Neural progenitor cell (in vitro differentiated cells): ENCODE measurements at regions not wholly inside any gene's neighbourhood (a gene's known extent, or its start where the extent isn't known, plus 50 kb on each side); places are given as distances from the start of the nearest gene placed in this dataset.
"Not testable (repeated sequence)": the region's sequence is repeated elsewhere in the genome, so short reads cannot be mapped to it uniquely, and the experiment has no call there.

Source experiments
- DNase-seq: peaks from one replicate; pipeline ENCODE4 v3.0.0-alpha.2; 2016; ENCODE audit warnings: low spot score
- H2AFZ ChIP-seq: fragments of 200-600 bp; sonication (generic); replicated peaks from 2 replicates; pipeline ENCODE4 v1.6.1; 2016; ENCODE audit warnings: antibody characterized with exemption
- H3F3A ChIP-seq: fragments of 200-600 bp; sonication (generic); 2 replicates; pipeline ENCODE4 v1.6.1; 2016; ENCODE audit warnings: antibody characterized with exemption, low read depth
- H3K27ac ChIP-seq: fragments of 200-600 bp; sonication (generic); 2 replicates; pipeline ENCODE4 v1.5.1; 2016; ENCODE audit warnings: mild to moderate bottlenecking
- H3K27me3 ChIP-seq: fragments of 200-600 bp; sonication (generic); 2 replicates; pipeline ENCODE4 v1.6.1; 2016; ENCODE audit warnings: mild to moderate bottlenecking, moderate library complexity
- H3K36me3 ChIP-seq: fragments of 200-600 bp; sonication (generic); 2 replicates; pipeline ENCODE4 v1.5.1; 2016
- H3K4me1 ChIP-seq: fragments of 200-600 bp; sonication (generic); 2 replicates; pipeline ENCODE4 v1.6.1; 2016; ENCODE audit warnings: mixed run types
- H3K4me2 ChIP-seq: fragments of 200-600 bp; sonication (generic); 2 replicates; pipeline ENCODE4 v1.6.1; 2016
- H3K4me3 ChIP-seq: fragments of 200-600 bp; sonication (generic); 2 replicates; pipeline ENCODE4 v1.5.1; 2016
- H3K79me2 ChIP-seq: fragments of 200-600 bp; sonication (generic); 2 replicates; pipeline ENCODE4 v1.6.1; 2016; ENCODE audit warnings: low read depth
- H3K9ac ChIP-seq: fragments of 200-600 bp; sonication (generic); 2 replicates; pipeline ENCODE4 v1.6.1; 2016
- H3K9me3 ChIP-seq: fragments of 200-600 bp; sonication (generic); 2 replicates; pipeline ENCODE4 v1.5.1; 2016; ENCODE audit warnings: low read depth
- H4K20me1 ChIP-seq: fragments of 200-600 bp; sonication (generic); 2 replicates; pipeline ENCODE4 v1.6.1; 2016; ENCODE audit warnings: low read depth
- H3K27ac Mint-ChIP-seq: 3 replicates; pipeline ENCODE4 v1.8.0; 2021; ENCODE audit warnings: mixed read lengths
- H3K27me3 Mint-ChIP-seq: 2 replicates; pipeline ENCODE4 v1.8.0; 2022; ENCODE audit warnings: low read depth, mild to moderate bottlenecking, inconsistent platforms, moderate library complexity, mixed read lengths; ENCODE audit not compliant: insufficient read depth
- H3K36me3 Mint-ChIP-seq: 3 replicates; pipeline ENCODE4 v1.8.0; 2021; ENCODE audit warnings: mixed read lengths
- H3K4me1 Mint-ChIP-seq: 3 replicates; pipeline ENCODE4 v1.8.0; 2021; ENCODE audit warnings: mixed read lengths
- H3K4me3 Mint-ChIP-seq: 3 replicates; pipeline ENCODE4 v1.8.0; 2021; ENCODE audit warnings: mild to moderate bottlenecking, moderate library complexity, mixed read lengths
- H3K9me3 Mint-ChIP-seq: 3 replicates; pipeline ENCODE4 v1.8.0; 2020; ENCODE audit warnings: mixed read lengths
- CTCF ChIP-seq: fragments of 200-600 bp; sonication (generic); IDR thresholded peaks from 2 replicates; pipeline ENCODE4 v1.5.1; 2017; ENCODE audit warnings: antibody characterized with exemption, mild to moderate bottlenecking
- EZH2 ChIP-seq: fragments of 200-600 bp; sonication (generic); IDR thresholded peaks from 2 replicates; pipeline ENCODE4 v1.6.1; 2017; ENCODE audit warnings: antibody characterized with exemption, mild to moderate bottlenecking, moderate library complexity
- EZH2phosphoT487 ChIP-seq: fragments of 200-600 bp; sonication (generic); IDR thresholded peaks from 2 replicates; pipeline ENCODE4 v1.6.1; 2017; ENCODE audit warnings: antibody characterized with exemption

DNA sequence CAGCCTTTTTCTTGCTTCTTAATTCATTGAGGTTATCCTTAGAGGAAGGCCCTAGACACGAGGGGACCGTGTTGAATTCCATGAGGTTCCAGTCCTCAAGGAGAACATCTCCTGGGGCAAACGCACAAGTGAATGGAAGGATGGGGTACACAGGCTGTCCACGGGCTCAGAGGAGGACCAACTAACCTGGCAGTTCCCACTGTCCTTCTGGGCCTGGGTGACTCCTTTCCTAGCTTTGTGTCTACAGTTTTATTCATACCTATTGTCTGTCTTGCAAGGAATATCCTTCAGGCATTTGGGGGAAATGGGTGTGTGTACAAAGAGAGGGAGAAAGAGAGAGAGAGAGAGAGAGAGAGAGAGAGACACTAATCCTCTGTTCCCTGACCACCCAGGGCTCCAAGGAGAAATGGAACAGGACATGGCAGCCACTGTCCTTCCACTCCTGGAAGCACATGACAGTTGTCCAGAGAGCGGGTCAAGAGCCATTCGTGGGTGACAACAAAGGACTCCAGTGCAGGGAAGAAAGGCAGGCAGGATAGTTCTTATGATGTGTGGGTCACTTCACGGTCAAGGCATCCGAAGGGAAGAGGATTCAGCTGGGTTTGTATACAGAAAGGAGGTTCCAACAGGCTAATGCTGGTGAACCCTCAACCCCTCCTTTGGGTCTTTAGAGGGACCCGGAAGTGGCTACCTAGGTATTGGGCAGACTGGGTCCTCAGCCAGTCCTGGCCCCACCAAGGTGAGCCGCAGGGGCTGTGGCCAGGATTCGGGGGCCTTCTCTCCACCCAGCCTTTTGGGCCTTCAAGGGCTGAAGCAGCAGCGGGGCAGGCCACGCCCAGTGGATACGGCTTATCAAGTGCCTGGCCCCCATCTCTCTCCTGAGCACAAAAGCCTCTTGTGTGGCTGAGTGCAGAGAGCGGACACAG, 150.6 kb downstream of the MYCN start:
- Histone ChIP-seq H3K79me2 (no peaks in the 10 kb centered on the region), H4K20me1 (no peaks in the 10 kb centered on the region), H3K4me1 (peaks cover 16% of the 10 kb centered on the region), H3K9ac (no peak overlapping the region), H3K27me3 (no peaks in the 10 kb centered on the region), H3K9me3 (no peaks in the 10 kb centered on the region), H3K4me2 (no peak overlapping the region), H2AFZ (no peak overlapping the region), H3K4me3 (no peak overlapping the region), H3K27ac (no peak overlapping the region), H3F3A (no peaks in the 10 kb centered on the region), H3K36me3 (no peaks in the 10 kb centered on the region)
- TF ChIP-seq EZH2phosphoT487: no peak
- no peak for TF ChIP-seq EZH2
- TF ChIP-seq CTCF: no peak
- Mint-ChIP-seq H3K27me3 (peaks cover 8% of the 10 kb centered on the region), H3K36me3 (no peaks in the 10 kb centered on the region), H3K9me3 (peaks cover 9% of the 10 kb centered on the region), H3K27ac (peak overlapping the region; percentile 62), H3K4me1 (peaks cover 38% of the 10 kb centered on the region), H3K4me3 (no peak overlapping the region)
- no peak for DNase-seq

DNA sequence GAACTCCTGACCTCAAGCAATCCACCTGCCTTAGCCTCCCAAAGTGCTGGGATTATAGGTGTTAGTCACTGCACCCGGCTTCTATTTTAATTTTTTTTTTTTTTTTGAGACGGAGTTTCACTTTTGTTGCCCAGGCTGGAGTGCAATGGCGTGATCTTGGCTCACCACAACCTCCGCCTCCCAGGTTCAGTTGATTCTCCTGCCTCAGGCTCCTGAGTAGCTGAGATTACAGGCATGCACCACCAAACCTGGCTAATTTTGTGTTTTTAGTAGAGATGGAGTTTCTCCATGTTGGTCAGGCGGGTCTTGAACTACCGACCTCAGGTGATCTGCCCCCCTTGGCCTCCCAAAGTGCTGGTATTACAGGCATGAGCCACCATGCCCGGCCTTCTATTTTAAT, 149.1 kb downstream of the MYCN start:
- peaks cover 44% of the 10 kb centered on the region for H3K4me1 Mint-ChIP-seq
- peaks cover 25% of the 10 kb centered on the region for H3K4me1 ChIP-seq
- not testable (repeated sequence) for H3K36me3 ChIP-seq, H3K27me3 ChIP-seq, H3K4me3 ChIP-seq, H3K9me3 Mint-ChIP-seq, H3K27ac ChIP-seq, H3K36me3 Mint-ChIP-seq, H3K79me2 ChIP-seq, H2AFZ ChIP-seq, H3K4me3 Mint-ChIP-seq, H3K9ac ChIP-seq, H4K20me1 ChIP-seq, DNase-seq, H3K27ac Mint-ChIP-seq, H3K9me3 ChIP-seq, H3K4me2 ChIP-seq, H3F3A ChIP-seq, H3K27me3 Mint-ChIP-seq

GRCh38 chr2:16088802-16089112, 148.4 kb downstream of the MYCN start:
- Histone ChIP-seq H3K9me3 (no peaks in the 10 kb centered on the region), H3F3A (peaks cover 11% of the 10 kb centered on the region), H3K27me3 (no peaks in the 10 kb centered on the region), H3K36me3 (no peaks in the 10 kb centered on the region), H3K4me1 (peaks cover 30% of the 10 kb centered on the region), H3K27ac (no peak overlapping the region), H2AFZ (no peak overlapping the region), H3K4me2 (no peak overlapping the region), H3K4me3 (no peak overlapping the region), H3K79me2 (no peaks in the 10 kb centered on the region), H4K20me1 (no peaks in the 10 kb centered on the region), H3K9ac (no peak overlapping the region)
- Mint-ChIP-seq H3K36me3 (no peaks in the 10 kb centered on the region), H3K4me3 (no peak overlapping the region), H3K4me1 (peaks cover 44% of the 10 kb centered on the region), H3K27me3 (peaks cover 6% of the 10 kb centered on the region), H3K9me3 (peaks cover 4% of the 10 kb centered on the region), H3K27ac (no peak overlapping the region)
- TF ChIP-seq CTCF: no peak
- no peak for TF ChIP-seq EZH2
- TF ChIP-seq EZH2phosphoT487: no peak
- DNase-seq: no peak

- no peaks in the 10 kb centered on the region for H3K36me3 ChIP-seq
- TF ChIP-seq CTCF (no peak), EZH2phosphoT487 (no peak), EZH2 (no peak)
- H3K4me3 ChIP-seq: no peak overlapping the region
- no peaks in the 10 kb centered on the region for H3K9me3 ChIP-seq
- no peak overlapping the region for H3K4me2 ChIP-seq
- no peak overlapping the region for H2AFZ ChIP-seq
- peaks cover 4% of the 10 kb centered on the region for H3K27me3 Mint-ChIP-seq
- no peaks in the 10 kb centered on the region for H3K79me2 ChIP-seq
- no peak overlapping the region for H3K27ac Mint-ChIP-seq
- peaks cover 44% of the 10 kb centered on the region for H3K4me1 Mint-ChIP-seq
- H3F3A ChIP-seq: peaks cover 16% of the 10 kb centered on the region
- no peaks in the 10 kb centered on the region for H3K27me3 ChIP-seq
- H3K27ac ChIP-seq: no peak overlapping the region
- H4K20me1 ChIP-seq: no peaks in the 10 kb centered on the region
- no peak overlapping the region for H3K4me3 Mint-ChIP-seq
- H3K36me3 Mint-ChIP-seq: no peaks in the 10 kb centered on the region
- no peak overlapping the region for H3K9ac ChIP-seq
- H3K4me1 ChIP-seq: peaks cover 34% of the 10 kb centered on the region
- H3K9me3 Mint-ChIP-seq: peaks cover 2% of the 10 kb centered on the region
- no peak for DNase-seq
These were observed 147.9 kb downstream of the MYCN start for GRCh38 chr2:16088035-16088801.

DNA sequence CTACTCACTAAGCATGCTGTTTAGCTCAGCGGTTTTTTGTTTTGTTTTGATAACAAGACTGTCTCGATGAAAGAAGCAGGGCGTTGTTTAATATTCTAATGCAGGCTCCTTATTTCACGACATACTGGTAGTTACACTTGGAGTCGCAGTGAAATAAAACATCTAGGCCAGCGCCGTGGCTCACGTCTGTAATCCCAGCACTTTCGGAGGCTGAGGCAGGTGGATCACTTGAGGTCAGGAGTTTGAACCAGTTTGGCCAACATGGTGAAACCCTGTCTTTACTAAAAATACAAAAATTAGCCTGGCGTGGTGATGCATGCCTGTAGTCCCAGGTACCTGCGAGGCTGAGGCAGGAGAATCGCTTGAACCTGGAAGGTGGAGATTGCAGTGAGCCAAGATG, 145.8 kb downstream of the MYCN start:
- H4K20me1 ChIP-seq, H3K36me3 ChIP-seq, H3K4me2 ChIP-seq, H3K27me3 ChIP-seq, H2AFZ ChIP-seq, H3K4me3 Mint-ChIP-seq, H3K9ac ChIP-seq, H3K9me3 Mint-ChIP-seq, H3K36me3 Mint-ChIP-seq, H3K27ac ChIP-seq, H3K79me2 ChIP-seq, H3K9me3 ChIP-seq, DNase-seq, H3K4me3 ChIP-seq: not testable (repeated sequence)
- Mint-ChIP-seq H3K27me3 (peaks cover 11% of the 10 kb centered on the region), H3K4me1 (peaks cover 60% of the 10 kb centered on the region), H3K27ac (peak overlapping the region; percentile 90)
- H3F3A ChIP-seq: peaks cover 16% of the 10 kb centered on the region
- H3K4me1 ChIP-seq: peaks cover 38% of the 10 kb centered on the region
